ENCODE measurements at regions not wholly inside any gene's neighbourhood (a gene's known extent, or its start where the extent isn't known, plus 50 kb on each side); places are given as distances from the start of the nearest gene placed in this dataset.

- no peaks in the 10 kb centered on the region for H3K36me3 ChIP-seq (ENCODE audit: control insufficient read depth in 2 of 4, insufficient read depth in 4 of 4, low read length in 3 of 4)
- H3K4ac ChIP-seq (replicated peaks; ENCODE audit: insufficient read length, low read depth, low read length): no peak overlapping the region
- H4K91ac ChIP-seq (replicated peaks; ENCODE audit: insufficient read length, low read length): no peak overlapping the region
- TF ChIP-seq SP4 (IDR thresholded peaks at IDR 0.05; ENCODE audit: low read length) (no peak), HDAC2 (IDR thresholded peaks at IDR 0.05; ENCODE audit: borderline replicate concordance in 1 of 2, low read depth in 2 of 2, low read length in 2 of 2) (no peak)
- no peak overlapping the region for H3K4me2 ChIP-seq (ENCODE audit: insufficient read depth in 1 of 2, low read depth in 2 of 2, low read length in 2 of 2)
- FAIRE-seq: no peak
- ChIA-PET POLR2A (ENCODE audit: partially characterized antibody) (no interaction called here), CTCF (ENCODE audit: partially characterized antibody) (interaction anchor here (0.6 to 2.1 kb wide), 15 partner anchors 11 to 228 kb away, joined by 3 to 7 read pairs (median 3); no protein-coding TSS in a partner anchor)
- no peak overlapping the region for H2BK20ac ChIP-seq (ENCODE audit: low read length)
- H2AK5ac ChIP-seq (ENCODE audit: low read depth, low read length): no peak overlapping the region
- H4K8ac ChIP-seq (ENCODE audit: extremely low read depth, insufficient read depth, low read length): no peak overlapping the region
- H3K23ac ChIP-seq (ENCODE audit: insufficient read length): no peak overlapping the region
- H3K4me1 ChIP-seq (replicated peaks in 1 of 4; ENCODE audit: control insufficient read depth in 3 of 4, insufficient read depth in 4 of 4, low read length in 3 of 4): peaks cover 0 to 10% (median 3%) of the 10 kb centered on the region in 4 experiments; a peak in 3 of 7 replicates
- no peak overlapping the region for H3K4me3 ChIP-seq (ENCODE audit: extremely low read depth in 1 of 4, insufficient read depth in 2 of 4, low read depth in 3 of 4, low read length in 4 of 4)
- no peak overlapping the region for H2AFZ ChIP-seq (ENCODE audit: low read length)
- H2BK15ac ChIP-seq (ENCODE audit: low read length): no peak overlapping the region
- WGBS, 2 experiments (ENCODE audit: extremely low coverage in 1 of 2, insufficient coverage in 1 of 2, insufficient read length in 1 of 2, insufficient replicate concordance in 2 of 2, low coverage in 1 of 2, low lambda C conversion rate in 2 of 2, missing lambda C conversion rate in 1 of 2): 95% methylated on average over 6 of the region's 6 CpGs; no CpG with 5 or more reads in 1 of the 2 experiments
- no peaks in the 10 kb centered on the region for H3K23me2 ChIP-seq (ENCODE audit: low read depth, low read length)
- no peak overlapping the region for H2BK12ac ChIP-seq (ENCODE audit: low read depth, low read length)
- no peak overlapping the region for H3K14ac ChIP-seq (ENCODE audit: insufficient read length)
- no peak for DNase-seq (ENCODE audit: low read depth in 1 of 2, low spot score in 2 of 2)
- no peak overlapping the region for H3K27ac ChIP-seq (ENCODE audit: low read depth, low read length)
- no peak overlapping the region for H4K5ac ChIP-seq (ENCODE audit: insufficient read length, low read depth, low read length)
- H3K79me1 ChIP-seq (ENCODE audit: low read depth, low read length): no peaks in the 10 kb centered on the region; the same call in 1 of the 2 replicates
- no peak overlapping the region for H2BK120ac ChIP-seq (replicated peaks; ENCODE audit: low read depth, low read length)
- H2BK5ac ChIP-seq (ENCODE audit: low read depth, low read length): no peak overlapping the region
- H4K20me1 ChIP-seq (replicated peaks in 1 of 2; ENCODE audit: control insufficient read depth in 1 of 2, insufficient read depth in 2 of 2, low read length in 2 of 2): peaks cover 0 to 3% of the 10 kb centered on the region in 2 experiments
- H3K9me3 ChIP-seq (ENCODE audit: insufficient read depth in 2 of 2, low read depth in 1 of 2, low read length in 1 of 2): no peaks in the 10 kb centered on the region
- no peak overlapping the region for H3K18ac ChIP-seq (ENCODE audit: extremely low read depth, low read length)
- no peaks in the 10 kb centered on the region for H3K79me2 ChIP-seq (ENCODE audit: control insufficient read depth in 1 of 2, insufficient read depth in 2 of 2, low read length in 2 of 2)
- H3K27me3 ChIP-seq (replicated peaks in 1 of 4; ENCODE audit: control insufficient read depth in 3 of 4, extremely low read depth in 1 of 4, insufficient read depth in 3 of 4, low read length in 3 of 4): no peaks in the 10 kb centered on the region; a peak in 4 of 7 replicates
- no peak overlapping the region for H3K56ac ChIP-seq (replicated peaks; ENCODE audit: insufficient read length, low read depth, low read length)
- no peak overlapping the region for H3K9ac ChIP-seq (replicated peaks in 1 of 4; ENCODE audit: extremely low read depth in 1 of 4, low read depth in 3 of 4, low read length in 3 of 4)
These were observed 213.3 kb upstream of the PWP1 start for GRCh38 chr12:107472308-107472707.

All from H1 (cell line).